Kasumi-1 (cell line): ENCODE measurements at regions not wholly inside any gene's neighbourhood (a gene's known extent, or its start where the extent isn't known, plus 50 kb on each side); places are given as distances from the start of the nearest gene placed in this dataset.

Experiments
- DNase-seq, 2 experiments: peaks; one replicate each; lab custom pipeline; 2025; lab: John Stamatoyannopoulos, UW

DNA sequence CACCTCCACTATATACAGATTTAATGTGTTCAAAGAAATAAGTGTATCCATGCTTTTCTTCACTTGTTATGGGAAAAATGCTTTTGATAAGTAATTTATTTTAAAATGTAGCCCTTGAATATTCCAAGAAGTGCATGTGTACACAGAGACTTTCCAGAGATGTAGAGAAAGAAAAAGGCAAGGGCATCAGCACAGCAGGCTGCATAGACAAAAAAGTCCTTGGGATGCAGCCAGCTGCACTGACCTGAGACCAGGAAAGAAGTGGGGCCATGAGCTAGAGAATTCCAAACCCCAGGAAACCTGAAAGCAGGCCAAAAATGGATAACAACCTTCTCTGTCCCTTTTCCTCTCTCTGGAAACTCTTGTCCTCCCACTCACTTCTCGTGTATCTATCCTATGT, 51.6 kb upstream of the PRDM8 start:
- no peak for DNase-seq

DNA sequence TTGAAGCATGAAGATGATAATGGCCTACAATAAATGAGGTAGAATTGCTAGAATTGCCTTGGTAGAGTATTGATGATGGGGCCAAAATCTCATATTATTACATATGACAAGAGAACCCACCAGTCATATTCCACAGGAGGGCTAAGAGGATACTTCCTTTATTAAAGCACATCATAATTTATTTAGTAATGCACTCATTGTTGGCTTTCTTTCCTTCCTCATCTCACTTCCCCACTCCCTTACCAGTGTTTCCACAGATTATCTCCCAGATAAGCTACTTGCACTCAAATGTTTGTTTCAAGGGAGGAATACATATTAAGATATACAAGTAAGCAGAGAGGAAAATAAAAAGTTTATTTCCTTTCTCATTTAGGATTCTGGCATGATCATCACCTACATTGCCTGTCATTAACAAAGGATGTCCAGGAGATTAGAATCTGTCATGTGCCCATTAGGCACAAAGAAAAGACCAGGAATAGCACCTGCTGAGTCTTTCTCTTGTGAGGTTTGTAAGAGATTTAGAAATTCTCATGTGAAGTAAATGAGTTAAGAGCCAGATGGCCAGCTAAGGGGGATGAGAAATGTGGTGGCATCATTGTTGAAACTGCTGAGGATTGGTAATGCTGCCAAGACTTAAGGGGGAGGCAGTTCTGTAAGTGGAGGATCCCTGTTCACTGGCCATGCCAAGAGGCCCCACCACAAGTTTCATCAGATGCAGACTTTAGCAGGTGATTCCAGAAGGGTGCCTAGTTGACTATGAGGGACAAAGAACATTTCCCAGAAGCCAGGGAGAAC, 52.4 kb upstream of the PRDM8 start:
- DNase-seq: no peak

DNA sequence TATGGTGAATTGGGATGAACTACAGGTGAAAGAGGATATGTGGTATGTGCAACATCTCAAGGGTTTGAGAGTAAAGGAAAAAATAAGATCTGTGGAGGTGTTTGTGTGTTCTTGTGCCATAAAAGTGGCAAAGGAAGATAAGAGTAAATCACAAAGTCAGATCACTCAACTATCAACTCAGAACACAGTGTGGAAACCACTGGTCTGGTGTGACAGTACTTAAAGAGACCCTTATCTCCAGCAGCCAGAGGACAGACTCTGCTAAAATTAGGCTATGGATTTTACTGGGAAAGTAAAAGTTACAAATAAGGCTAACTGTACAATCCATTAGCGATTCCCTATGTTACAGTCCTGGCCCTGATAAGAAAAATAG, 54.0 kb upstream of the PRDM8 start:
- DNase-seq: no peak

DNA sequence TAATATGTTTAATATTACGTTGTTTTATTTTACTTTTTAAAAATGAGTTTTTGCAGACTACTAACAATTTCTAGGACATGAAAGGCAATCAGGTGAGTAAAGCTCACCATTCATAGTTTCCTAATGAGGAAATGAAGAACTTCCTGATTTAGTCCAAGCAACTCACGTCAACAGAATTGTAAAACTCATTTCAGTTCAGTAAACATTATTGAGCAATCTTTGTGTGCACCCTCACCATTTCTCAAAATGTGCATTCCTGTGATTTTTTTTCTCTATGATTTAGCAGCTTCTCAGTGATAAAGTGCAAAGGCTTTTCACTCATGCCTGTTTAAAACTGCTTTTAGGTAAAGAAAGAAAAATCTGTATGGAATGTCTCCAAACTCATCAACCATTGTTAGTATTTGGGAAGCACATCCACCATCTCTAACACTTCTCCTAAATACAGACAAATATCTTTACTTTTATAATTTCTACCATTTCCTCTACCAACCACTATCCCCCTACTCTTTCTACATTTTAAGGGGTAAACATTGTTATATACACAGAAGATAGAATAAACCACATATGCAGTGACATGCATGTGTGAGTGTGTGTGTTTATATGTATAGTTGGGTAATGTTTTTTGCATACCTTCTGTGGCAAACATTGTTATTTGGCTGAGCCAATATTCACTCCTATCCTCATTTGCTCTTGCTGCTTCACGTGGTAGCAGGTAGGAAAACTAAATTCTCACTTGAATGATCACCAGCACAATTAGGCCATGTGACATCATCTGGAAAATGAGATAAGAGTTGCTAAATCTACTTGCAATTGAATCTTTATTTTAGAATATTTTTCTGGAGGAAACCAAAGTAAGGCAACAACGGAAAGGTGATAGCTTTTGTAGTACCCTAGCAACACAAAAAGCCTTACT, 54.7 kb upstream of the PRDM8 start:
- DNase-seq: peak in 1 of 2 experiments; percentile 8

GRCh38 chr4:80141543-80141942, 55.8 kb upstream of the PRDM8 start:
- no peak for DNase-seq

- DNase-seq: peak; percentile 12 to 18
These were observed 57.1 kb upstream of the PRDM8 start for GRCh38 chr4:80140194-80140593.

- DNase-seq: peak in 1 of 2 experiments; percentile 12
These were observed 57.6 kb upstream of the PRDM8 start for GRCh38 chr4:80139671-80140070.

DNA sequence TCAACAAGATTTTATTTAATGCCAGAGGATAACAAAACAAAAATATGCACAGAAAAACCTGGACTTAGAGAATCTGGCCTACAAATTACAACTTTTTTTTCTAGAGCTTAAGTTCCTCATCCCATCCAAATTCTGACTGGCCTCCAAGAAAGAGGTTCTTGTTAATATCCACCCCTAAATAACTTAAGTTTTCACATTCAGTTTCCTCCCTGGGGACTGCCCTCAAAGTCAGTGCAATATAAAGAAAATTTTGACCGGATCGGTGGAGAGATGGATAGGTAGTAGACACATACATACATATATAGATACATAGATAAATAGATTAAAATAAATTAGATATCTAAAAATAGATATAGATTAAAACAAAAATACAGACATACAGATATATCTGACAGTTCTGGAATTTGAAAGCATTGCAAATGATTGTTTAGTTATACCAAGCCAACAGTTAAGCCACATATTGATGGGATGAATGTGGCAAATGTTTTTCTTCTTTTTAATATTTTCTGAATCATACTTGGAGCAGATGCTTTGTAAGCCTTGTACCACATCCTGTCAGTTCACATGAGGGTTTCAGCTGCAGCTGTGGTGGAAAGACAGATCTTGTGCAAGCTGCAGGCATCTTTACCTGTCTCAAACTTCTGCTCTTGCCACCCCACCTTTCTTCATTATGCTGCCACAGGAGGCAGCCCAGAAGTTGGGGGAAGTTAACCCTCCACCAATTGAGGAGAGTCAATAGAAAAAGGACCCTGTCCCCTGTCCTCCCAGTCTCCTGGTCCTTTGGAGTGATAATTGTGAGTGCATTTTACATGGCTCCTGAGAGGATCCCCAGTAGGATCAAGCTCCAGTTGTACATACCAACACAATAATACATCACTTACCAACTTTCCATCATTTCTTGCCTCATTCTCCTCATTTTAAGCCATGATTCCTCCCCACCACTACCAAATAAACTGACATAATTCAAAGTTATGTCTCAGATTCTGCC, 58.5 kb upstream of the PRDM8 start:
- peak; percentile 66 to 77 for DNase-seq

- no peak for DNase-seq
These were observed 59.7 kb upstream of the PRDM8 start for GRCh38 chr4:80137631-80138030.

DNA sequence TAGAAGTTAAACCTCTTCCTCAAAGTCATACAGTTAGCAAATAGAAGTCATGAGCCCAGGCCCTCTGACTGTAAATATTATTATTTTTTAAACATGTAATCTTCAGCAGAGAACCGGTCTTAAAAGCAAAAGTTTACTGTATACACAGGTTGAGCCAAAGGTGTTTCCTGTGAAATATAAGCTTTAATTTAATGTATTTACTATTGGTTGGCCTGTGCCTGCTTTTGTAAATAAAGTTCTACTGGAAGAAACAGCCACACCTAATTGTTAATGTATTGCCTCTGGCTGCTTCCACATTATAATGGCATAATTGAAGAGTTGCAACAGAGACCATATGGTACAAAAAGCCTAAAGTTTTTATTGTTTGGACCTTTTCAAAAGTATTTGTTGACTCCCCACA, 61.0 kb upstream of the PRDM8 start:
- no peak for DNase-seq

DNA sequence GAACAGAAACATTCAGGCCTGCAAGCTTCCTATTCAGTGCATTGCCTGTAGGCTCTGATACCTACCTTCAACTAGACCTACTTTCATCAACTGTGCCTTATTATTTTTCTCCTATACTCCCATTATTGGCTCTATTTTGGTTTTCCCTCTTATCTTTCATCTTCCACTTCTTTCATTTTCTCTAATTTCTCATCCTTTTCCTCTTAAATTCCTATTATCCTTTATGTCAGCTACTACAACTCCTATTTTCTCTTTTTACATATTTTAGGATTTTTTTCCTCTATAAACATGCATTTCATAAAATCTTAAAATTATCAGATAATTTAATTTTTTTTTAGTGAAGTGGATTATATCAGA, 61.6 kb upstream of the PRDM8 start:
- no peak for DNase-seq

- no peak for DNase-seq
These were observed 62.1 kb upstream of the ANTXR2 start for GRCh38 chr4:80134936-80135701.

GRCh38 chr4:80133240-80133783, 60.3 kb upstream of the ANTXR2 start:
- DNase-seq: no peak

DNA sequence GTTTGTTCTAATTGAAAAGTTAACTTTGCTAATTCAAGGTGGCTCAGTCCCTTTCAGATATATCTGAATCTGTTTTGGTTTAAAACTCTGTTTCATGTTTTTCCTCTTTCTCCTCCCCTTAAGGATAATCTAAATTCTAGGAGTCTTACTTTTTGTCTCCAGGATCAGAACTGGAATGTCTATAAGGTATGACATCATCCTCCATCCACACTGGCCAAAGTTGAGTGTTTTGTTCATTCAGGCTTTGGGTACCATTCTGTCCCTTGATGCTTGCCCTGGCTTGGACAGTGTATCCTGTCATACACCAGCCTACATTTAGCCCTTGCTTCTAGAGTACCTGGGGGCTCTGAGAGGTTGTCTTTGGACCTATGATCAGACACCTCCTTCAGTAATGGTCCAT, 56.8 kb upstream of the ANTXR2 start:
- DNase-seq: no peak

DNA sequence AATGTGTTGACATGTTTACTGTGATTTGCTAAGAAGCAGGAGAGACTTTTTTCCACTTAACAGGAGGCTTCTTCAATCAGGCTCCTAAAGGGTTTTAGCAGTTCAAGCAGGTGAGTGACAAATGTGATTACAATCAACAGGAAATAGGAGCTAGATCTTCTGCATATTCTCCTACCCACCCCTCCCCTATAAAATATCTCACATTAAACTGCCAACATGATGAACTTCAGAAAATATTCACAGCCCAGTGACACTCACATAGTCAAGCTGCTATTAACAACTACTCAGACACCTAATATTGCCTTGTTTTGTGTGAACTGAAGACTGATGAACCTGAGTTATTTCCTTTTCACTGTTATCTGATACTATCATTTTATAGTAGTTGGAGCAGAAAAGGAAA, 55.9 kb upstream of the ANTXR2 start:
- no peak for DNase-seq

- DNase-seq: peak; percentile 42 to 62
These were observed 54.9 kb upstream of the ANTXR2 start for GRCh38 chr4:80127870-80128419.

DNA sequence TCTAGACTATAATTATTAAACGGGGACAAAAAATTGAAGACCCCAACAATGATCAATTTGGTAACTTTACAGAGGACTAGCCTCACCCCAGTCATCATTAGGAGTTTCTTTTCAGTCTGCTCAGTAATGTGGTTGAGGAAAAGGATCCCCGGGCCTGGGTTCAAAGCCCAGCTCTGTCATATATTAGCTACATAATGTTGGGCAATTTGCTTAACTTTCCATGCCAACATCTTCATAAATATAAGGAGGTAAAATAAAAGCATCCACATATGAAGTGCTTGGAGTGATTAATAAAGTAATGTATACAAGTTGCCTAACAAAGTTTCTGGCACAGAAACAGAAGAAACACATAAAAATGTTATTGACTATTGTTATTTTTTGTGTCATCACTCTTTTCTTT, 53.4 kb upstream of the ANTXR2 start:
- no peak for DNase-seq

- peak; percentile 80 to 86 for DNase-seq
These were observed 52.5 kb upstream of the ANTXR2 start for GRCh38 chr4:80125252-80126177.
